Endothelial cell of umbilical vein (primary cell): ENCODE measurements at regions not wholly inside any gene's neighbourhood (a gene's known extent, or its start where the extent isn't known, plus 50 kb on each side); places are given as distances from the start of the nearest gene placed in this dataset.

Experiments
- BruUV-seq: library from RNA; stranded (reverse); fragments of 400-500 nt; replicated peaks from 2 replicates; lab custom pipeline; 2021; lab: Mats Ljungman, UMichigan
- CTCF ChIA-PET: fragments of 300-600, 350-600 bp; sonication (Branson Sonifier 250); formaldehyde crosslinking; loops from one replicate; lab custom pipeline; 2021; ENCODE audit warnings: antibody characterized with exemption, inconsistent platforms; lab: Charles Lee
- POLR2A ChIA-PET: fragments of 300-600, 350-600 bp; sonication (Branson Sonifier 250); formaldehyde crosslinking; loops from one replicate; lab custom pipeline; 2021; ENCODE audit warnings: antibody characterized with exemption, inconsistent platforms; lab: Charles Lee
- DNase-seq: peaks from one replicate; pipeline ENCODE4 v3.0.0-alpha.2; 2011; ENCODE audit warnings: low read depth, low spot score
- FAIRE-seq: peaks from 2 replicates; lab custom pipeline; 2011; peaks lifted over from hg19 to GRCh38; lab: Jason Lieb, UNC
- H2AFZ ChIP-seq: 2 replicates; pipeline ENCODE4 v1.6.0; 2012; ENCODE audit warnings: low read depth, low read length, control low read depth, inconsistent platforms
- H3K27ac ChIP-seq: 2 replicates; pipeline ENCODE4 v1.5.1; 2011; ENCODE audit warnings: low read depth, mild to moderate bottlenecking, control low read depth, low read length, moderate library complexity; ENCODE audit not compliant: insufficient read depth
- H3K27me3 ChIP-seq, 2 experiments: 2 replicates each; pipeline versions ENCODE4 v1.6.0 to v1.6.1; 2011; ENCODE audit warnings: low read length in 2 of 2, mixed read lengths in 1 of 2; ENCODE audit not compliant: control insufficient read depth in 2 of 2, insufficient read depth in 2 of 2
- H3K36me3 ChIP-seq, 2 experiments: 2 replicates in 1 of 2; 3 replicates in 1 of 2; pipeline ENCODE4 v1.5.1; 2011; ENCODE audit warnings: low read length in 2 of 2, mild to moderate bottlenecking in 1 of 2, moderate library complexity in 1 of 2; ENCODE audit not compliant: control insufficient read depth in 2 of 2, insufficient read depth in 2 of 2; ENCODE audit errors: extremely low read depth in 1 of 2
- H3K4me1 ChIP-seq: 3 replicates; pipeline ENCODE4 v1.5.1; 2011; ENCODE audit warnings: mild to moderate bottlenecking, low read length; ENCODE audit not compliant: control insufficient read depth, insufficient read depth; ENCODE audit errors: extremely low read depth
- H3K4me2 ChIP-seq: 2 replicates; pipeline ENCODE4 v1.6.1; 2011; ENCODE audit warnings: low read length, control low read depth, mixed read lengths; ENCODE audit not compliant: insufficient read depth
- H3K4me3 ChIP-seq, 3 experiments: fragments of 200-600 bp in 1 of 3; sonication (generic), shearing (Covaris generic) in 1 of 3; replicated peaks in 1 of 3; 2 replicates each; pipeline ENCODE4 v1.5.1; 2011 to 2016; ENCODE audit warnings: control low read depth in 3 of 3, low read length in 3 of 3, mild to moderate bottlenecking in 2 of 3, inconsistent platforms in 1 of 3, low read depth in 1 of 3, moderate library complexity in 1 of 3; ENCODE audit not compliant: insufficient read depth in 1 of 3
- H3K79me2 ChIP-seq: 2 replicates; pipeline ENCODE4 v1.6.0; 2012; ENCODE audit warnings: low read length, inconsistent platforms; ENCODE audit not compliant: control insufficient read depth, insufficient read depth
- H3K9ac ChIP-seq: replicated peaks from 2 replicates; pipeline ENCODE3; 2011; ENCODE audit warnings: low read length, control low read depth; ENCODE audit not compliant: insufficient read depth; ENCODE audit errors: extremely low read depth
- H3K9me1 ChIP-seq: replicated peaks from 3 replicates; pipeline ENCODE4 v1.6.0; 2011; ENCODE audit warnings: mild to moderate bottlenecking, low read length; ENCODE audit not compliant: control insufficient read depth, insufficient read depth; ENCODE audit errors: extremely low read depth
- H3K9me3 ChIP-seq: replicated peaks from 2 replicates; pipeline ENCODE4 v1.5.1; 2012; ENCODE audit warnings: low read length, inconsistent platforms; ENCODE audit not compliant: control insufficient read depth, insufficient read depth
- H4K20me1 ChIP-seq: replicated peaks from 2 replicates; pipeline ENCODE3; 2011; ENCODE audit warnings: mild to moderate bottlenecking, low read length; ENCODE audit not compliant: control insufficient read depth, insufficient read depth; ENCODE audit errors: extremely low read depth
- CTCF ChIP-seq, 2 donors: IDR thresholded peaks; 1 replicate in 1 of 2; 2 replicates in 1 of 2; pipeline ENCODE4 v1.5.1; 2011; ENCODE audit warnings: low read length in 2 of 2, mild to moderate bottlenecking in 2 of 2, moderate library complexity in 2 of 2, control low read depth in 1 of 2, inconsistent platforms in 1 of 2, low read depth in 1 of 2; ENCODE audit not compliant: insufficient read depth in 1 of 2; ENCODE audit errors: extremely low read depth in 1 of 2
- EZH2 ChIP-seq: IDR thresholded peaks from 2 replicates; pipeline ENCODE4 v1.6.1; 2012; ENCODE audit warnings: borderline replicate concordance, low read depth, mild to moderate bottlenecking, moderate library complexity, low read length, inconsistent platforms; ENCODE audit not compliant: severe bottlenecking
- FOS ChIP-seq: IDR thresholded peaks from 2 replicates; pipeline ENCODE4 v1.6.1; 2011; ENCODE audit warnings: mild to moderate bottlenecking, low read length, moderate library complexity, borderline replicate concordance; ENCODE audit not compliant: insufficient read depth
- GATA2 ChIP-seq: IDR thresholded peaks from 2 replicates; pipeline ENCODE4 v1.7.0; 2011; ENCODE audit warnings: low read depth, mild to moderate bottlenecking, moderate library complexity, mixed read lengths, low read length; ENCODE audit not compliant: insufficient read length, insufficient read depth
- JUN ChIP-seq: IDR thresholded peaks from 2 replicates; pipeline ENCODE4 v1.6.1; 2011; ENCODE audit warnings: borderline replicate concordance, low read depth; ENCODE audit not compliant: insufficient read length, insufficient read depth
- MAX ChIP-seq: IDR thresholded peaks from 2 replicates; pipeline ENCODE4 v1.6.1; 2011; ENCODE audit not compliant: insufficient read depth, insufficient read length
- MYC ChIP-seq: IDR thresholded peaks from one replicate; pipeline ENCODE4 v1.6.1; 2011; ENCODE audit warnings: mild to moderate bottlenecking, low read depth, low read length
- POLR2A ChIP-seq: IDR thresholded peaks from 2 replicates; pipeline ENCODE4 v1.6.1; 2012; ENCODE audit warnings: low read depth, mild to moderate bottlenecking, control low read depth, low read length
- POLR2AphosphoS5 ChIP-seq: IDR thresholded peaks from 2 replicates; pipeline ENCODE4 v1.6.1; 2012; ENCODE audit warnings: low read depth, mild to moderate bottlenecking, control low read depth, low read length, moderate library complexity; ENCODE audit not compliant: insufficient read depth
- dilution Hi-C: fragments of 300-500 bp; cut with MboI; formaldehyde crosslinking; loops from one replicate; pipeline ENCODE4 v1.15.0; 2019; ENCODE audit warnings: low sequenced_read_pairs; ENCODE audit not compliant: extremely low pct_ligation_motif_present
- intact Hi-C: fragments of 100-400 bp; cut with micrococcal nuclease; formaldehyde crosslinking; loops from one replicate; pipeline ENCODE4 v1.10.0; 2022

- intact Hi-C loops (no loop called here), dilution Hi-C loops (no loop called here)
- H3K9ac ChIP-seq: no peak overlapping the region
Observed at GRCh38 chr18:65468881-65469280, 281.9 kb upstream of the CDH7 start.

More at GRCh38 chr18:65468881-65469280, 281.9 kb upstream of the CDH7 start:
- Histone ChIP-seq H2AFZ (no peak overlapping the region), H4K20me1 (no peaks in the 10 kb centered on the region), H3K27me3 (no peaks in the 10 kb centered on the region), H3K27ac (no peak overlapping the region), H3K4me3 (no peak overlapping the region), H3K4me1 (no peaks in the 10 kb centered on the region), H3K79me2 (no peaks in the 10 kb centered on the region), H3K9me1 (no peaks in the 10 kb centered on the region), H3K36me3 (no peaks in the 10 kb centered on the region), H3K4me2 (no peak overlapping the region), H3K9me3 (no peaks in the 10 kb centered on the region)
- ChIA-PET POLR2A (no interaction called here), CTCF (interaction anchor here (1.3 kb wide), 1 partner anchor 9 kb away, joined by 3 read pairs; no protein-coding TSS in a partner anchor)
- FAIRE-seq (no peak), DNase-seq (no peak)
- BruUV-seq: no TSS peak
- TF ChIP-seq CTCF (IDR thresholded peaks at IDR 0.05; ENCODE audit: extremely low read depth in 1 of 2, insufficient read depth in 1 of 2, low read depth in 1 of 2, low read length in 2 of 2) (no peak), FOS (no peak), GATA2 (no peak), JUN (no peak), MAX (no peak), EZH2 (no peak), MYC (no peak), POLR2A (no peak), POLR2AphosphoS5 (no peak)
